Progenitor cell of endocrine pancreas (in vitro differentiated cells): ENCODE measurements at regions not wholly inside any gene's neighbourhood (a gene's known extent, or its start where the extent isn't known, plus 50 kb on each side); places are given as distances from the start of the nearest gene placed in this dataset.

Experiments used
- DNase-seq: peaks from one replicate; pipeline ENCODE4 v3.0.0; 2021; ENCODE audit warnings: low spot score; ENCODE audit not compliant: unreplicated experiment
- H3K27ac Mint-ChIP-seq: 2 replicates; pipeline ENCODE4 v1.8.0; 2021; ENCODE audit warnings: mild to moderate bottlenecking, moderate library complexity, mixed read lengths
- H3K27me3 Mint-ChIP-seq: 2 replicates; pipeline ENCODE4 v1.8.0; 2021; ENCODE audit warnings: mixed read lengths
- H3K36me3 Mint-ChIP-seq: 2 replicates; pipeline ENCODE4 v1.8.0; 2022; ENCODE audit warnings: mixed read lengths; ENCODE audit not compliant: insufficient read depth
- H3K4me1 Mint-ChIP-seq: 2 replicates; pipeline ENCODE4 v1.8.0; 2021; ENCODE audit warnings: low read depth, mixed read lengths
- H3K4me3 Mint-ChIP-seq: 2 replicates; pipeline ENCODE4 v1.8.0; 2021; ENCODE audit warnings: low read depth, mild to moderate bottlenecking, moderate library complexity, mixed read lengths
- H3K9me3 Mint-ChIP-seq: 2 replicates; pipeline ENCODE4 v1.8.0; 2021; ENCODE audit warnings: low read depth, mixed read lengths
- CTCF ChIP-seq: fragments of 200-600 bp; sonication (generic); IDR thresholded peaks from one replicate; pipeline ENCODE4 v1.5.0; 2021; ENCODE audit warnings: antibody characterized with exemption, mild to moderate bottlenecking; ENCODE audit not compliant: unreplicated experiment

DNA sequence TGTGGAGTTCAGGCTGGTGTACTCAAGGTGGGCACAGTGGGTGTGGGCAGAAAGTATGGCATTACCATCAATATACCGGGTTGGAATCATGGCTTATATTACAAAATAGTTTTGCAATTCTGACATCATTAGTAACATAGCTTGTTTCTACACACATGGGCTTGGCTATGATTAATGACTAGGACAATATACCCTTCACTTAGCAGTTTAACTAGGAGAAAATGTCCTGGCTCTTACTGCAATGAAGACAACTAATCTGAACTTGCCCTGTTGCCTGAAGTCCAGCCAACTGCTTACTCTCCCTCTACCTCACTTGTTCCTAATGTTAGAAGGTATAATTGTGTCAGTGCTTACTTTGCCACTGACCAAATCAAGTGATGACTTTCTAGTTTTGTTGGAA is 612.5 kb downstream of the EFNA5 start:
- no peaks in the 10 kb centered on the region for H3K36me3 Mint-ChIP-seq
- TF ChIP-seq CTCF = no peak
- no peak overlapping the region for H3K27ac Mint-ChIP-seq
- H3K4me1 Mint-ChIP-seq = peaks cover 2% of the 10 kb centered on the region
- no peaks in the 10 kb centered on the region for H3K27me3 Mint-ChIP-seq
- no peak overlapping the region for H3K4me3 Mint-ChIP-seq
- DNase-seq = no peak
- H3K9me3 Mint-ChIP-seq = no peaks in the 10 kb centered on the region

DNA sequence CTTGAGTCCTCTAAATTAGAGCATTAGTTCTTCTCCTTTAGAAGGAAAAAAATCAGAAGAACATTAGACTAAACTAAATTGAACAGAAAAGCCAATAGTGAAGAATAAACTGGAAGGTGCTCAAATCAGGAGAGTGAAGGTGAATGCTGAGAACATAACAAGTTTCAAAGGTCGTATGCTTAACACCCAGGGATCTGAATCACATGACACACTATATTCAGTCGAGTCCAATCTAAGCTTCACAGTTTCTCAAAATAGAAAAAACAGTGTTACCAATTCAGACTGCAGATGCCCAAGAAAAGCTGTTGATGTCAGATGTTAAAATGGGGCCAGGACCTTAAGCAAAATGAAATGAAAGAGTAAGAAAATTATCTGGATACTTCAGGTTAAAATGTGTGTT is 614.5 kb downstream of the EFNA5 start:
- H3K9me3 Mint-ChIP-seq = no peaks in the 10 kb centered on the region
- no peak overlapping the region for H3K4me3 Mint-ChIP-seq
- no peaks in the 10 kb centered on the region for H3K36me3 Mint-ChIP-seq
- H3K27me3 Mint-ChIP-seq = no peaks in the 10 kb centered on the region
- peaks cover 2% of the 10 kb centered on the region for H3K4me1 Mint-ChIP-seq
- no peak overlapping the region for H3K27ac Mint-ChIP-seq
- no peak for TF ChIP-seq CTCF
- DNase-seq = no peak

DNA sequence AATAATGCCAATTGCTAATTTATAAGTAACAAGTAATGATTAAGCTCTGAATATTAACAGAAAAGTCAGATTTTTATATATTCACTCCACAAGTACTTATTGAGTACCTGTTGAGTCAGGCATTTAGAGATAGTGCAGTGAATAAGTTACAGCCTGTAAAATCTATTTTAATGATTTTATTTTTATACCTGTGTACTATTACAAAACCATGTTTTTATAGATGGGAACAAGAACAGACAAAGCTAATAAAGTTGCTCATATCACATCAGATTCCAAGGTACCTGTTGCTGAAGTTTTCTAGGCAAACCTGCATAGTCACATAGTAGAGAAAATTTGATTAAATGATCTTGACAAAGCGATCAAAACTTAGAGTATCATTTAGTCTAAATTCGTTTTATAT is 623.7 kb downstream of the EFNA5 start:
- DNase-seq = no peak
- H3K4me1 Mint-ChIP-seq = no peaks in the 10 kb centered on the region
- peaks cover 3% of the 10 kb centered on the region for H3K9me3 Mint-ChIP-seq
- no peak overlapping the region for H3K4me3 Mint-ChIP-seq
- TF ChIP-seq CTCF = no peak
- H3K36me3 Mint-ChIP-seq = no peaks in the 10 kb centered on the region
- H3K27me3 Mint-ChIP-seq = no peaks in the 10 kb centered on the region
- no peak overlapping the region for H3K27ac Mint-ChIP-seq

GRCh38 chr5:107043665-107044064 is 627.1 kb downstream of the EFNA5 start:
- no peak for DNase-seq
- no peaks in the 10 kb centered on the region for H3K27me3 Mint-ChIP-seq
- no peak for TF ChIP-seq CTCF
- no peaks in the 10 kb centered on the region for H3K36me3 Mint-ChIP-seq
- no peak overlapping the region for H3K4me3 Mint-ChIP-seq
- H3K4me1 Mint-ChIP-seq = no peaks in the 10 kb centered on the region
- H3K27ac Mint-ChIP-seq = no peak overlapping the region
- H3K9me3 Mint-ChIP-seq = no peaks in the 10 kb centered on the region

DNA sequence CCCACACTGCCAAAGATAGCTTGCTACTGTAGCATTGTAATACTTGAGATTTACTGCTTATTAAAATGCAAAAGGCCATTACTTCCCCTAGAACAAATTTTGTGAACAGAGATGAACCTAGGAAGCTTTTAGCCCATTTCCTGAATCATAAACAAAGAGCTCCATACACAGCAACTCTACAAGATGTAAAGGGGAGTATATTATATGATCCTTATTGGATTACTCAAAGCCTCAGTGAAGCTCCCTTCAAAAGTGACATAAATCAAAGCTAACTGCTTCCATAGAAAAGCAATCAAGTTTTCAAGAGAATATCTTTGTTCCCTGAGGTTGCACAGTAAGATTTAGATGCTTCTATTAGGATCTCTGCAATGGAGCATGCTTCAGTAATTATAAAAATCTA is 629.8 kb downstream of the EFNA5 start:
- Mint-ChIP-seq H3K27ac (no peak overlapping the region), H3K27me3 (no peaks in the 10 kb centered on the region), H3K9me3 (peaks cover 4% of the 10 kb centered on the region), H3K4me3 (no peak overlapping the region), H3K36me3 (no peaks in the 10 kb centered on the region), H3K4me1 (no peaks in the 10 kb centered on the region)
- no peak for TF ChIP-seq CTCF
- DNase-seq = no peak
